Calu3 (cell line): ENCODE measurements at regions not wholly inside any gene's neighbourhood (a gene's known extent, or its start where the extent isn't known, plus 50 kb on each side); places are given as distances from the start of the nearest gene placed in this dataset.
"Not testable (repeated sequence)": the region's sequence is repeated elsewhere in the genome, so short reads cannot be mapped to it uniquely, and the experiment has no call there.

Source experiments
- BruUV-seq: library from RNA; stranded (reverse); fragments of 400-500 nt; replicated peaks from 2 replicates; lab custom pipeline; 2021; lab: Mats Ljungman, UMichigan
- CTCF ChIA-PET: fragments of 300-600 bp; sonication (Branson Sonifier 250); formaldehyde crosslinking; loops from one replicate; lab custom pipeline; 2022; ENCODE audit warnings: antibody characterized with exemption; lab: Charles Lee
- DNase-seq: peaks from one replicate; pipeline ENCODE4 v3.0.0; 2022
- H3K27ac Mint-ChIP-seq: one replicate; pipeline ENCODE4 v1.8.0; 2022; ENCODE audit warnings: mixed read lengths; ENCODE audit not compliant: unreplicated experiment
- H3K27me3 Mint-ChIP-seq: one replicate; pipeline ENCODE4 v1.8.0; 2022; ENCODE audit warnings: mixed read lengths; ENCODE audit not compliant: unreplicated experiment
- H3K36me3 Mint-ChIP-seq: one replicate; pipeline ENCODE4 v1.8.0; 2022; ENCODE audit warnings: mild to moderate bottlenecking, moderate library complexity, mixed read lengths; ENCODE audit not compliant: insufficient read depth, unreplicated experiment
- H3K4me1 Mint-ChIP-seq: one replicate; pipeline ENCODE4 v1.8.0; 2022; ENCODE audit warnings: mild to moderate bottlenecking, low read depth, mixed read lengths; ENCODE audit not compliant: unreplicated experiment
- H3K4me3 Mint-ChIP-seq: one replicate; pipeline ENCODE4 v1.8.0; 2022; ENCODE audit warnings: mild to moderate bottlenecking, low read depth, moderate library complexity, mixed read lengths; ENCODE audit not compliant: unreplicated experiment
- H3K9me3 Mint-ChIP-seq: one replicate; pipeline ENCODE4 v1.8.0; 2022; ENCODE audit warnings: low read depth, mixed read lengths; ENCODE audit not compliant: unreplicated experiment
- CTCF ChIP-seq: fragments of 200-600 bp; IDR thresholded peaks from one replicate; pipeline ENCODE4 v1.8.0; 2022; ENCODE audit warnings: antibody characterized with exemption; ENCODE audit not compliant: unreplicated experiment
- intact Hi-C: fragments of 100-400 bp; cut with micrococcal nuclease; formaldehyde crosslinking; loops from one replicate; pipeline ENCODE4 v1.10.0; 2022; ENCODE audit not compliant: unreplicated experiment

DNA sequence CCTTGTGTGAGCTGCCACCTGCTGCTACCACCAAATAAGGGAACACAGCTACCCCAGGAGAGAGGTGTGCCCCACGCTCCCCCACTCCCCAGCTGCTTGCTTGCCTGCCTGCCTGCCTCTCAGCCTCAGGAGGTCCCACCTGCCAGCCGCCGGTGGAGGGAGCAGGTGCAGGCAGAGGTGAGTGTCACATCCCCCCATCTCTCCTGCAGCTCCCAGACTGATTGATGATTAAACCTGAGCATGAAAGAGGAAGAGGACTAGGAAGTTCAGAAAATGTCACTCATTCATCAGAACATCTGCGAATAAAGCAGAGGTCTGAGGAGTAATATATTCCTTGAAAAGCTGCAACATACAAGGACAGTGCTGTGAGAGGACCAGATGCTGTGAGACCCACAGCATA is 58.6 kb upstream of the HIVEP3 start:
- Mint-ChIP-seq H3K9me3 (peaks cover 6% of the 10 kb centered on the region), H3K4me1 (peaks cover 43% of the 10 kb centered on the region), H3K36me3 (no peaks in the 10 kb centered on the region), H3K4me3 (peak overlapping the region; percentile 4), H3K27me3 (no peaks in the 10 kb centered on the region), H3K27ac (no peak overlapping the region)
- no peak for TF ChIP-seq CTCF
- CTCF ChIA-PET = interaction anchor here (1.3 kb wide), 1 partner anchor 19 kb away, joined by 3 read pairs; no protein-coding TSS in a partner anchor
- BruUV-seq = no TSS peak
- intact Hi-C loops = no loop called here
- DNase-seq = peak; percentile 13

DNA sequence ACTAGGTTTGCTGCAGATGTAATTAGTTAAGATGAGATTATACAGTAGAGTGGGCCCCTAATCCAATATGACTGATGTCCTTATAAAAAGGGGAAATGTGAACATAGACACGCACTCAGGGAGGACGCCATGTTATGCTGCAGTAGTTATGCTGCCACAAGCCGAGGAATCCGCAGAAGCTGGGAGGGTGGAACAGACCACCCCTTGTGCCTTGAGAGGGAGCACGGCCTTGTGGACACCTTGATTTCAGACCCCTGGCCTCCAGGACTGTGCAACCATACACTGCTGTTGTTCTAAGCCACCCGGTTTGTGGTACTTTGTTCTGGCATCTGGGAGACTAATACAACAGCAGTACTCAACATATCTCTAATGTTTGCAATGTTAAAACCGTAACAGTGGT is 57.9 kb upstream of the HIVEP3 start:
- Mint-ChIP-seq H3K4me3 (peak overlapping the region; percentile 4), H3K4me1 (peaks cover 36% of the 10 kb centered on the region), H3K9me3 (peaks cover 6% of the 10 kb centered on the region), H3K27me3 (no peaks in the 10 kb centered on the region), H3K27ac (no peak overlapping the region), H3K36me3 (no peaks in the 10 kb centered on the region)
- CTCF ChIA-PET = interaction anchor here (1.3 kb wide), 1 partner anchor 19 kb away, joined by 3 read pairs; no protein-coding TSS in a partner anchor
- no peak for DNase-seq
- TF ChIP-seq CTCF = no peak
- BruUV-seq = no TSS peak
- intact Hi-C loops = no loop called here

DNA sequence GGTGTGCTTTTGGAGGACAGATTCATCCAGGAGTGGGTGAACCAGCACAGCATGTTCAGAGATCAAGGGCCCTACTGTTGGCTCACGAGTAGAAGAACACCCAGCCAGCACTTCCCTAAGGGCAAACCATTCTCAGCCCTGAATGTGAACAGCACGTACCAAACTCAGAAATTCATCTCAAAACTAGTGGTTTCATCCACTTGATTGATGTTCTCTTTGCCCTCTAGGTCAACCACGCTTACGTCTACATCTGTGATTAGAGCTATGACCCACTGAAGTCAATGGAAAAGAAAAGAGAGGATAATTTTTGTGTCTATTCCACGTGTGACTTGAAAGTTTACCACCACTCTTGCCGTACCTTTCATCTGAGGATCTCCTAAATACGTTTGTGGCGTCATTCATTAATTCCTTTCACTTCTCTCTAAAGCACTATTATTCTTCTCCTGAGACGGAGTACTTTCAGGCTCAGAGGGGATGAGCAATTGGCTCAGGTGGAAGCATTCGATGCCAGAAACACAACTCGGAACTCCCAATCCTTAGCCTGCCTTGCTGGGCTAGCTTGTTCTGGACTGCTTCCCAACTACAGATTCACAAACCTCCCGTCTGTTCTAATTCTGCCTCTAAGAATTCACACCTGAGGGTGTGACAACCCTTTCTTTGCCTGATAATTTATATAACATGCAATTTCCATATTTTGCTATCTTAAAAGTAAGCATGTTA is 57.3 kb upstream of the HIVEP3 start:
- H3K27ac Mint-ChIP-seq = no peak overlapping the region
- no TSS peak for BruUV-seq
- intact Hi-C loops = no loop called here
- CTCF ChIA-PET = no interaction called here
- H3K27me3 Mint-ChIP-seq = no peaks in the 10 kb centered on the region
- no peak for DNase-seq
- TF ChIP-seq CTCF = no peak
- H3K4me3 Mint-ChIP-seq = no peak overlapping the region
- no peaks in the 10 kb centered on the region for H3K36me3 Mint-ChIP-seq
- H3K9me3 Mint-ChIP-seq = peaks cover 6% of the 10 kb centered on the region
- H3K4me1 Mint-ChIP-seq = peaks cover 30% of the 10 kb centered on the region

DNA sequence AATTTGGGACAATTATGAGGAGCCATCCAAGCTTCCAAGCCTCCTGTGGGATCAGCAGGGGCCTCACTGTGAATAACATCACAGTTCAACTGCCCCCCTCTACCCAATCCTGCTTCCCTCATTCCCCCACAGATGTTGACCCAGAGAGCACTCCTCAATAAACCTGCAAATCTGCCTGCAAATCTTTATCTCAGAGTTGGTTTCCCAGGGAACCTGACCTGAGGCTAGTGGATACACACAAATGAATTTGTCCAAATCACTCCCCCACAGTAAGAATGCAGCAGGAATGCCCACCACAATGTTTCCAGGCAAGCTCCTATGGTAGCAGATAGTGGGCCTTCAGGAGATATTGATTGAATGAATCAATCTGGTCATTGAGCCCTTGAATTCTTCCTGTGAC is 56.4 kb upstream of the HIVEP3 start:
- Mint-ChIP-seq H3K27ac (no peak overlapping the region), H3K9me3 (peaks cover 6% of the 10 kb centered on the region), H3K4me3 (no peak overlapping the region), H3K4me1 (peaks cover 21% of the 10 kb centered on the region), H3K27me3 (no peaks in the 10 kb centered on the region), H3K36me3 (no peaks in the 10 kb centered on the region)
- no peak for TF ChIP-seq CTCF
- intact Hi-C loops = no loop called here
- DNase-seq = no peak
- BruUV-seq = no TSS peak
- CTCF ChIA-PET = no interaction called here

DNA sequence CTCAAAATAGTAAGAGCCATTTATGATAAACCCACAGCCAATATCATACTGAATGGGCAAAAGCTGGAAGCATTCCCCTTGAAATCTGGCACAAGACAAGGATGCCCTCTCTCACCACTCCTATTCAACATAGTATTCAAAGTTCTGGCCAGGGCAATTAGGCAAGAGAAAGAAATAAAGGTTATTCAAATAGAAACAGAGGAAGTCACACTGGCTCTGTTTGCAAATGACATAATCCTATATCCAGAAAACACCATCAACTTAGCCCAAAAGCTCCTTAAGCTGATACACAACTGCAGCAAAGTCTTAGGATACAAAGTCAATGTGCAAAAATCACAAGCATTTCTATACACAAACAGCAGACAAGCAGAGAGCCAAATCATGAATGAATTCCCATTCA is 49.8 kb upstream of the HIVEP3 start:
- CTCF ChIA-PET, H3K36me3 Mint-ChIP-seq, DNase-seq, H3K4me1 Mint-ChIP-seq, BruUV-seq, H3K27ac Mint-ChIP-seq, H3K4me3 Mint-ChIP-seq, intact Hi-C loops, H3K27me3 Mint-ChIP-seq: not testable (repeated sequence)
- peaks cover 11% of the 10 kb centered on the region for H3K9me3 Mint-ChIP-seq
